ENCODE measurements at regions not wholly inside any gene's neighbourhood (a gene's known extent, or its start where the extent isn't known, plus 50 kb on each side); places are given as distances from the start of the nearest gene placed in this dataset.

DNA sequence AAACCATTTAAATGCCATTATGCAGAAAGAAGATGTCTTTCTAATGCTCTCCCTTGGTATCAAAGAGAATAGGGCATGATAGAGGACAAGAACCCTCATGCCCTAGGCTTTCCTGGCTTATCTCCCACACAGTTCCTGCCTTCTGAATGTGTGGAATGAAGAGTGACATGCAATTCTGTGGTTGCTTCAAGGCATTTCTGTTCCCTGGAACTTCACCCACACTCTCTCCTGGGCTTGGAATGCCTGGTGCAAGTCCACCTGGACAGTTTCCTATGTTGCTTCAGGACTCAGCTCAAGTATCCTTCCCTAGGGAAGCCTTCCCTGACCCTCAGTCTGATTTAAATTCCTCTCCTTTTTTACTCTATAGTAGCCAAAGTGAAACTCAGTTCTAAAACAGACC, 53.8 kb upstream of the DRD2 start:
- H3K9me3 Mint-ChIP-seq, result no peaks in the 10 kb centered on the region
- H3K4me1 Mint-ChIP-seq, result peaks cover 28% of the 10 kb centered on the region
- no peaks in the 10 kb centered on the region for H3K36me3 Mint-ChIP-seq (ENCODE audit: low read depth)
- TF ChIP-seq, protein P1, sequence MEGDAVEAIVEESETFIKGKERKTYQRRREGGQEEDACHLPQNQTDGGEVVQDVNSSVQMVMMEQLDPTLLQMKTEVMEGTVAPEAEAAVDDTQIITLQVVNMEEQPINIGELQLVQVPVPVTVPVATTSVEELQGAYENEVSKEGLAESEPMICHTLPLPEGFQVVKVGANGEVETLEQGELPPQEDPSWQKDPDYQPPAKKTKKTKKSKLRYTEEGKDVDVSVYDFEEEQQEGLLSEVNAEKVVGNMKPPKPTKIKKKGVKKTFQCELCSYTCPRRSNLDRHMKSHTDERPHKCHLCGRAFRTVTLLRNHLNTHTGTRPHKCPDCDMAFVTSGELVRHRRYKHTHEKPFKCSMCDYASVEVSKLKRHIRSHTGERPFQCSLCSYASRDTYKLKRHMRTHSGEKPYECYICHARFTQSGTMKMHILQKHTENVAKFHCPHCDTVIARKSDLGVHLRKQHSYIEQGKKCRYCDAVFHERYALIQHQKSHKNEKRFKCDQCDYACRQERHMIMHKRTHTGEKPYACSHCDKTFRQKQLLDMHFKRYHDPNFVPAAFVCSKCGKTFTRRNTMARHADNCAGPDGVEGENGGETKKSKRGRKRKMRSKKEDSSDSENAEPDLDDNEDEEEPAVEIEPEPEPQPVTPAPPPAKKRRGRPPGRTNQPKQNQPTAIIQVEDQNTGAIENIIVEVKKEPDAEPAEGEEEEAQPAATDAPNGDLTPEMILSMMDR (IDR thresholded peaks at IDR 0.05; ENCODE audit: unreplicated experiment in 3 of 3), result no peak
- H3K27ac Mint-ChIP-seq, result no peak overlapping the region
- no peak overlapping the region for H3K4me3 Mint-ChIP-seq
- peaks cover 41% of the 10 kb centered on the region for H3K27me3 Mint-ChIP-seq (ENCODE audit: low read depth)

DNA sequence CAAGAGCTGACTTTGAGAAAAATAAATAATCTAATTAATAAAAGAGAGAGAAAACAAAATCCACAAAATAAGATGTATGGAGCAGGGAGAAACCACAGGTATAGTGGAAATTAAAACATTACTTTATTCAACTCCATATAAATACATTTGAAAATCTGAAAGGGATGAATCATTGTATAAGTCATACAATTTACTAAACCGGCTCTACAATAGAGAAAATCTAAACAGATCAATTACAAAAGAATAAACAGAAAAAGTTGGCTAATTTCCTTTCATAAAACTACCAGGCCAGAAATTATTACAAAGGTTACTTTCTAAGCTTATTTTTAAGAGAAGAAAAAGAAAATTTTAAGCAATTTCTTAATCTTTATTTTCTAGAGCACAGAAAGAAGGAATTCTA, 51.3 kb upstream of the DRD2 start:
- H3K9me3 Mint-ChIP-seq, result peaks cover 3% of the 10 kb centered on the region
- peaks cover 24% of the 10 kb centered on the region for H3K27me3 Mint-ChIP-seq (ENCODE audit: low read depth)
- no peak overlapping the region for H3K4me3 Mint-ChIP-seq
- H3K4me1 Mint-ChIP-seq, result peaks cover 11% of the 10 kb centered on the region
- TF ChIP-seq, protein P1 (IDR thresholded peaks at IDR 0.05; ENCODE audit: unreplicated experiment in 3 of 3), result no peak
- H3K27ac Mint-ChIP-seq, result no peak overlapping the region
- no peaks in the 10 kb centered on the region for H3K36me3 Mint-ChIP-seq (ENCODE audit: low read depth)
